GM12873 (cell line): ENCODE measurements at regions not wholly inside any gene's neighbourhood (a gene's known extent, or its start where the extent isn't known, plus 50 kb on each side); places are given as distances from the start of the nearest gene placed in this dataset.

ENCODE experiments used
- CTCF ChIP-seq: IDR thresholded peaks from 2 replicates; pipeline ENCODE4 v1.5.1; 2012; ENCODE audit warnings: low read depth, mild to moderate bottlenecking, moderate library complexity, low read length, control low read depth; ENCODE audit not compliant: insufficient read depth; ENCODE audit errors: missing control alignments

- no peak for TF ChIP-seq CTCF
Measured at GRCh38 chr10:29204070-29204800, 84.6 kb upstream of the LYZL1 start.

GRCh38 chr10:29205787-29206186 is 83.1 kb upstream of the LYZL1 start:
- no peak for TF ChIP-seq CTCF

- TF ChIP-seq CTCF = no peak
Measured at GRCh38 chr10:29208845-29209244, 80.0 kb upstream of the LYZL1 start.

GRCh38 chr10:29209830-29210229 is 79.0 kb upstream of the LYZL1 start:
- TF ChIP-seq CTCF = no peak

- TF ChIP-seq CTCF = no peak
Measured at GRCh38 chr10:29210266-29210868, 78.5 kb upstream of the LYZL1 start.

GRCh38 chr10:29212597-29212996 is 76.3 kb upstream of the LYZL1 start:
- no peak for TF ChIP-seq CTCF

GRCh38 chr10:29214551-29214950 is 74.3 kb upstream of the LYZL1 start:
- no peak for TF ChIP-seq CTCF
